GM19023 (cell line): ENCODE measurements at regions not wholly inside any gene's neighbourhood (a gene's known extent, or its start where the extent isn't known, plus 50 kb on each side); places are given as distances from the start of the nearest gene placed in this dataset.

ENCODE experiments used
- ATAC-seq: cut with Tn5 transposase; IDR thresholded peaks from one replicate; pipeline ENCODE4 v1.9.1; 2021; ENCODE audit warnings: mild to moderate bottlenecking, moderate library complexity; ENCODE audit not compliant: unreplicated experiment

GRCh38 chr12:21993438-21993981, 52.3 kb upstream of the ABCC9 start:
- ATAC-seq: no peak

DNA sequence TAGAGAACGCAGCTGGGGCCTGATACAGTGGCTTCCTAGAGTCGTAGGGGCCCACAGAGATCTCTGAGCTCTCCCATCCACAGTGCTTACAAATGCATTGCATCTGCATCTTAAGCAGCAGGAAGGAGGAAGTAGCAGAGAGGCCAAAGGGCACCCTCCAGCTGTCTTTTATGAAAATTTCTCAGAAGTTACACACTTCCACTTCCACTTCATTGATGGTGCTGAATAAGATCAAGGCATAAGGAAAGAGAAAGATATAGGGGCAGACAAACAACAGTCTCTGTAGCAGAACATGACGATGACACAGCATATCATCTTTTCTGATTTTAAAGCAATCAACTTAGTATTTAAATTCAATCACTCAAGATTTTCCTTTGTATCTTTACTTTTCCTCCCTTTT, 51.6 kb upstream of the ABCC9 start:
- peak; percentile 94 for ATAC-seq

DNA sequence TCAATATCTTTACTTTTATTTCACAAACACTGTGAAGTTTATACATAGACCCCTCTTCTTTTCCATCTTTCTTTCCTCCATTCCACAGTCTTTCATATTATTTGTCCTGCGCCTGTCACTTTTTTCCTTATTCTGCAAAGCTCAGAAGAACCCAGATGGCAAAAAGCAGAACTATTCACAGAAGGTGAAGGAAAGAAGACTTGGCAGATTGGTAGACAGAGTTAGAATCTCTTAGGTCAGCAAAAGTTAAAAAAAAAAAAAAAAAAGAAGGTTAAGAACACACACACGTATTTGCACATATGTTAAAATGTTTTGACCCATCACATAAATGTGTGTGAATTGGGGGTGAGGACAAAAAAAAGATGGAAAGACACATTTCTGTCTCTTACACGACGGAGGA, 50.3 kb upstream of the ABCC9 start:
- no peak for ATAC-seq
